Suprapubic skin (tissue), 4 donors: ENCODE measurements at regions not wholly inside any gene's neighbourhood (a gene's known extent, or its start where the extent isn't known, plus 50 kb on each side); places are given as distances from the start of the nearest gene placed in this dataset.

Source experiments
- DNase-seq, 2 donors: peaks; one replicate each; pipeline ENCODE4 v3.0.0-alpha.2; 2019; ENCODE audit warnings: low spot score in 2 of 2
- H3K27ac ChIP-seq: fragments of 200-600 bp; sonication (generic); one replicate; pipeline ENCODE4 v1.5.1; 2019
- H3K27me3 ChIP-seq: fragments of 200-600 bp; sonication (generic); one replicate; pipeline ENCODE4 v1.5.1; 2019
- H3K36me3 ChIP-seq: fragments of 200-600 bp; sonication (generic); one replicate; pipeline ENCODE4 v1.5.1; 2019
- H3K4me1 ChIP-seq: fragments of 200-600 bp; sonication (generic); one replicate; pipeline ENCODE4 v1.5.1; 2019
- H3K4me3 ChIP-seq: fragments of 200-600 bp; sonication (generic); one replicate; pipeline ENCODE4 v1.5.1; 2019; ENCODE audit warnings: mild to moderate bottlenecking
- H3K9me3 ChIP-seq: fragments of 200-600 bp; sonication (generic); one replicate; pipeline ENCODE4 v1.5.1; 2019
- CTCF ChIP-seq, 2 donors: fragments of 200-600 bp in 1 of 2; fragments of 450-650 bp in 1 of 2; sonication (generic) in 1 of 2; IDR thresholded peaks; one replicate each; pipeline ENCODE4 v1.5.1; 2016 to 2019; ENCODE audit warnings: antibody characterized with exemption in 2 of 2, mild to moderate bottlenecking in 1 of 2, moderate library complexity in 1 of 2
- EP300 ChIP-seq: sonication (generic); formaldehyde crosslinking; IDR thresholded peaks from one replicate; pipeline ENCODE4 v1.6.1; 2017; ENCODE audit warnings: antibody characterized with exemption
- POLR2A ChIP-seq, 2 donors: fragments of 450-650 bp; IDR thresholded peaks; one replicate each; pipeline ENCODE4 v1.6.1; 2017; ENCODE audit warnings: antibody characterized with exemption in 2 of 2, mild to moderate bottlenecking in 2 of 2, moderate library complexity in 2 of 2
- POLR2AphosphoS5 ChIP-seq, 3 donors: sonication (generic); formaldehyde crosslinking; IDR thresholded peaks; one replicate each; pipeline ENCODE4 v1.6.1; 2017; ENCODE audit warnings: antibody characterized with exemption in 3 of 3
- WGBS: methylation state at CpG from one replicate; pipeline ENCODE4 v1.1.5; 2018; 5-methylcytosine and 5-hydroxymethylcytosine counted together

GRCh38 chr5:161064297-161064696 lies 212.3 kb upstream of the ATP10B start:
- TF ChIP-seq EP300 (no peak), POLR2AphosphoS5 (IDR thresholded peaks at IDR 0.05) (no peak), CTCF (IDR thresholded peaks at IDR 0.05) (no peak), POLR2A (IDR thresholded peaks at IDR 0.05) (no peak)

GRCh38 chr5:161058781-161059180 lies 206.8 kb upstream of the ATP10B start:
- Histone ChIP-seq H3K27ac (no peak overlapping the region), H3K4me1 (no peaks in the 10 kb centered on the region), H3K36me3 (no peaks in the 10 kb centered on the region), H3K4me3 (no peak overlapping the region), H3K9me3 (no peaks in the 10 kb centered on the region), H3K27me3 (no peaks in the 10 kb centered on the region)
- TF ChIP-seq CTCF (IDR thresholded peaks at IDR 0.05): no peak
- no peak for TF ChIP-seq POLR2A (IDR thresholded peaks at IDR 0.05)
- no peak for TF ChIP-seq POLR2AphosphoS5 (IDR thresholded peaks at IDR 0.05)
- DNase-seq: no peak

More at GRCh38 chr5:161064297-161064696, 212.3 kb upstream of the ATP10B start:
- Histone ChIP-seq H3K4me3 (no peak overlapping the region), H3K27me3 (no peaks in the 10 kb centered on the region), H3K27ac (no peak overlapping the region), H3K36me3 (no peaks in the 10 kb centered on the region), H3K4me1 (no peaks in the 10 kb centered on the region), H3K9me3 (no peaks in the 10 kb centered on the region)
- WGBS: 48% methylated on average over 2 of the region's 2 CpGs
- DNase-seq: no peak

GRCh38 chr5:161051920-161052500 lies 200.0 kb upstream of the ATP10B start:
- Histone ChIP-seq H3K4me1 (no peaks in the 10 kb centered on the region), H3K27ac (no peak overlapping the region), H3K4me3 (no peak overlapping the region), H3K9me3 (no peaks in the 10 kb centered on the region), H3K36me3 (no peaks in the 10 kb centered on the region), H3K27me3 (no peaks in the 10 kb centered on the region)
- DNase-seq: no peak
- TF ChIP-seq EP300 (no peak), CTCF (IDR thresholded peaks at IDR 0.05) (no peak), POLR2AphosphoS5 (IDR thresholded peaks at IDR 0.05) (no peak), POLR2A (IDR thresholded peaks at IDR 0.05) (no peak)
- WGBS: 80% methylated on average over 4 of the region's 4 CpGs

GRCh38 chr5:161047024-161047423 lies 195.0 kb upstream of the ATP10B start:
- TF ChIP-seq POLR2A (IDR thresholded peaks at IDR 0.05) (no peak), CTCF (IDR thresholded peaks at IDR 0.05) (no peak), POLR2AphosphoS5 (IDR thresholded peaks at IDR 0.05) (no peak), EP300 (no peak)
- DNase-seq: no peak
- Histone ChIP-seq H3K27me3 (no peaks in the 10 kb centered on the region), H3K4me3 (no peak overlapping the region), H3K36me3 (no peaks in the 10 kb centered on the region), H3K9me3 (no peaks in the 10 kb centered on the region), H3K27ac (no peak overlapping the region), H3K4me1 (no peaks in the 10 kb centered on the region)
- 63% methylated on average over 4 of the region's 4 CpGs for WGBS

GRCh38 chr5:161042862-161043261 lies 190.9 kb upstream of the ATP10B start:
- Histone ChIP-seq H3K27ac (no peak overlapping the region), H3K4me1 (no peaks in the 10 kb centered on the region), H3K4me3 (no peak overlapping the region), H3K36me3 (no peaks in the 10 kb centered on the region), H3K27me3 (no peaks in the 10 kb centered on the region), H3K9me3 (no peaks in the 10 kb centered on the region)
- WGBS: 93% methylated on average over 3 of the region's 3 CpGs
- TF ChIP-seq CTCF (IDR thresholded peaks at IDR 0.05) (no peak), POLR2AphosphoS5 (IDR thresholded peaks at IDR 0.05) (no peak), POLR2A (IDR thresholded peaks at IDR 0.05) (no peak), EP300 (no peak)
- no peak for DNase-seq
